Erythroblast (primary cell): ENCODE measurements at regions not wholly inside any gene's neighbourhood (a gene's known extent, or its start where the extent isn't known, plus 50 kb on each side); places are given as distances from the start of the nearest gene placed in this dataset.

Source experiments
- DNase-seq, 2 experiments: peaks; one replicate each; lab custom pipeline; 2025; lab: John Stamatoyannopoulos, UW
- GATA1 ChIP-seq: IDR thresholded peaks from 2 replicates; pipeline ENCODE4 v1.6.1; 2011; ENCODE audit warnings: low read depth, mild to moderate bottlenecking, control low read depth, low read length, moderate library complexity
- POLR2A ChIP-seq: IDR thresholded peaks from 2 replicates; pipeline ENCODE4 v1.6.1; 2011; ENCODE audit warnings: mild to moderate bottlenecking, low read length

GRCh38 chr20:24081077-24081476 is 92.5 kb upstream of the GGTLC1 start:
- no peak for TF ChIP-seq GATA1
- TF ChIP-seq POLR2A, result no peak
- no peak for DNase-seq

- DNase-seq, result no peak
- TF ChIP-seq POLR2A (no peak), GATA1 (no peak)
These were observed 91.3 kb upstream of the GGTLC1 start for GRCh38 chr20:24079661-24080412.

GRCh38 chr20:24077145-24077544 is 88.6 kb upstream of the GGTLC1 start:
- TF ChIP-seq GATA1 (no peak), POLR2A (no peak)
- DNase-seq, result no peak

GRCh38 chr20:24070679-24071078 is 82.1 kb upstream of the GGTLC1 start:
- TF ChIP-seq GATA1 (no peak), POLR2A (no peak)
- DNase-seq, result no peak

- TF ChIP-seq GATA1 (no peak), POLR2A (no peak)
- DNase-seq, result no peak
These were observed 77.6 kb upstream of the GGTLC1 start for GRCh38 chr20:24066076-24066700.

- TF ChIP-seq GATA1 (no peak), POLR2A (no peak)
These were observed 76.3 kb upstream of the GGTLC1 start for GRCh38 chr20:24064915-24065314.

GRCh38 chr20:24064092-24064491 is 75.5 kb upstream of the GGTLC1 start:
- TF ChIP-seq GATA1 (no peak), POLR2A (no peak)
- no peak for DNase-seq

More at GRCh38 chr20:24064915-24065314, 76.3 kb upstream of the GGTLC1 start:
- DNase-seq, result no peak

GRCh38 chr20:24063100-24063499 is 74.5 kb upstream of the GGTLC1 start:
- DNase-seq, result no peak
- TF ChIP-seq GATA1 (no peak), POLR2A (no peak)

- TF ChIP-seq GATA1 (no peak), POLR2A (no peak)
These were observed 72.4 kb upstream of the GGTLC1 start for GRCh38 chr20:24060851-24061590.

GRCh38 chr20:24059174-24059573 is 70.6 kb upstream of the GGTLC1 start:
- TF ChIP-seq POLR2A (no peak), GATA1 (no peak)
- DNase-seq, result no peak

More at GRCh38 chr20:24060851-24061590, 72.4 kb upstream of the GGTLC1 start:
- DNase-seq, result no peak

- TF ChIP-seq POLR2A, result no peak
- TF ChIP-seq GATA1, result no peak
- no peak for DNase-seq
These were observed 67.9 kb upstream of the GGTLC1 start for GRCh38 chr20:24056491-24056890.

GRCh38 chr20:24052599-24053275 is 64.2 kb upstream of the GGTLC1 start:
- DNase-seq, result no peak
- TF ChIP-seq GATA1 (no peak), POLR2A (no peak)

- TF ChIP-seq POLR2A (no peak), GATA1 (no peak)
- DNase-seq, result no peak
These were observed 62.6 kb upstream of the GGTLC1 start for GRCh38 chr20:24051160-24051559.

- TF ChIP-seq GATA1, result no peak
- no peak for TF ChIP-seq POLR2A
- DNase-seq, result no peak
These were observed 61.5 kb upstream of the GGTLC1 start for GRCh38 chr20:24050119-24050518.
